ENCODE measurements at regions not wholly inside any gene's neighbourhood (a gene's known extent, or its start where the extent isn't known, plus 50 kb on each side); places are given as distances from the start of the nearest gene placed in this dataset.

DNA sequence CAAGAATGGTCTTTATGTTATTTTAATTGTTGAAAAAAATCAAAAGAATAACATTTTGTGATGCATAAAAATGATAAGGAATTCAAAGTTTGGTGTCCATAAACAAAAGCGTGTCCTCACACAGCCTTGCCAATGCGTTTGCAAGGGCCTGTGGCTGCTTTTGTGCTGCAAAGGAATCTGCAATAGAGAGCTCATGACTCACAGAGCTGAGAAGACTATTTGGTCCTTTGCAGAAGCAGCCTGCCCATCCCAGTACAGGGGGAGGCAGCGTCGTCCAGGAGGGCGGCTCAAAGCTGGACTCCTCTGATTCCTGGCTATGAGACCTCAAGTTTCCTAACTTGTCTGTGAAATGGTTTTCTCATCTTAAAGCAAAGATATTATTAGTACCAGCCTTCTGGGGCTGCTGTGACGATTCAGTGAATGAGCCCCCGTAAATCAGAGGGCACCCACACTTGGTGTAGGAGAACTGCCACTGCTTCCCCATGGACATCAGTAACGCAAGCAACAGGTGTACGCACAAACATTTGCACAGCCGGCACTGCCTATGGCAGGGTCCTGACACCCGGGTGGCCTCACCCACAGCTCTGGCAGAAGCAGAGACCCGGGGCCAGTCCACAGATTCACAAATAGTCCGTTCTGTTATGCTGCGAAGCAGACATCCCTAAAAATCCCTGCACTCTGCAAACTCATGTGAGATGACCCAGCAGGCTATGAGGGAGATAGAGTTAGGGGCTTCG is 70.6 kb upstream of the ASAP2 start:
- no peak for DNase-seq

DNA sequence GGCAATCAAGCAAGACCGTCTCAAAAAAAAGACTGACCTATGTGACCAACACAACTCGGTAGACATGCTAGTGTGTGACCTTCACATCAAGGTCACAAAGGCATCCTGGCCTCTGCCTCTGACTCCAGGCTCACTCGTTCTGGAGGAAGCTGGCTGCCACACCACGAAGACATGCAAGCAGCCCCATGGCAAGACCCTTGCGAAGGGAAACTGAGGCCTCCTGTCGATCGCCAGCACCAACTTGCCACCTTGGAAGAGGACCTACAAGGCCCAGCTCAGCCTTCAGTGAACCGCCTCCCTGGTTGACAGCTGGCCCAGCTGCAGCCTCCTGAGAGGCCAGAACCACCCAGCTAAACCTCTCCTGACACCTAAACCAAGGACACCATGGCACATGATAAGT is 79.3 kb upstream of the ASAP2 start:
- no peak for DNase-seq

DNA sequence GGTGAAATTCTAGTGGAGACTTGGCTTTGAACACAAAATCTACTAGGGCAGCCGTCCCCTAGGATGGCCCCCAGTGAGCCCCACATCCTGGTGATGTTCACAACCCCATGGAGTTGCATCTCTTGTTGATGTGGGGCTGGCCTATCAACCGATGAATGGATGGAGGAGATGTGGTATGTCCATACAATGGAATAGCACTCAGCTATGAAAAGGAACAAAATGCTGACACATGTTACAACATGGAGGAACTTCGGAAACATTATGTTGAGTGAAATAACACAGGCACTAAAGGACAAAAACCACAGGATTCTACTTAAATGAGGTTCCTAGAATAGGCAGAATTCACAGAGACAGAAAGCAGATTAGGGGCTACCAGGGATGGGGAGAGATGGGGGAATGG is 80.1 kb upstream of the ASAP2 start:
- no peak for DNase-seq

DNA sequence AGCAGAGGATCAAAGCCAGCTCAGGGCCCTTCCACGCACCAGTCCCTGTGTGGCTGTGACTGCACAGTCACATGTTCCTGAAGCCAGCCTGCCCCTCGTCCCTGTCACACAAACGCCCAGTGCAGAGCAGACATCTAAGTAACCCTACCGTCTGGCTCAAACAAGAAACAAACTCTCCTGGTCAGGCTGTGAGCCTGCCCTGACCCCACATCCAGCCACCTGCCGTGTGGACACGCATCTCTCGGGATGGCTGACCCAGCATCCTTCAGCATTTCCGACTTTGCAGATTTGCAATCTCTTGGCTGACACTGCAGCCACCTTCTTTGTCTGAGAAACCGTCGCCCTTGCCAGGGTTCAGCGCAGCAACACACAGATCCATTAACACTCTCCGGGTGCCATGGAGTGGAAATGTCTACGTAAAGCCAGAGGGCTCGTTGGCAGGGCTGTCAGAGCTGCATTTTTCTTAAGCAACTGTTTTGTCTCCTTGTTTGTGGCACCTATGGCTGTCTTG is 82.3 kb upstream of the ASAP2 start:
- no peak for DNase-seq

DNA sequence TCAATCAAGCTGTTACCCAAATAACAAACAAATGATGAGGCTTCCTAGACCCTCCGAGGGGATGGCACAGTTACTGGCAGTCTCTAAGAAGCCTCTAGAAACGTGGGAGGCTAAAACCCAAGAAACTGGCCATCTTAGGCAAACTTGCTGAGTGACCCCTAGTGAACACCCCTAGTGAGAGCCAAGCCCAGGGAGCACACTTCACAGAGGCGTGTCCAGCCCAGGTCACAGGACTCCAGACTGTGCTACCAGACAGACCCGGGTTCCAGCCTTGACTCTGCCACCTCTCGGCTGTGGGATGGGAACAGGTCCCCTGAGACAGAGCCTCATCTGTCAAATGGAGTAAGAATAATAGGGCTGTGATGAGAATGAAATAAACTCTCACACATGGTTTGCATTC is 83.5 kb upstream of the ASAP2 start:
- DNase-seq: no peak

DNA sequence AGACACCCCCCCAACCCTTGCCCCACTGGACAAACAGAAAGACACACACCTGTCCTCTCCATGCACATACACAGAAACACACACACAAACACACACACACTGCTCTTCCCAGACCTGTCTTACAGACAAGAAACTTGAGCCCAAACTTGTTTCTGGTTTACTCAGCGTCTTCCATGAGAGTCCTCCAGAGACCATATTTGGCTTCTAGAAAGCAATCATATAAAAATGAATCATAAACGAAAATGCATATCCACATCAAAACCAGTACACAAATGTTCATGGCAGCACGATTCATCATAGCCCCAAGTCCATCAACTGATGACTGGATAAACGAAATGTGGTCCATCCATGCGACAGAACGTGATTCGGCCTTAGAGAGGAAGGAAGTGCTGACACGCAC is 84.2 kb upstream of the ASAP2 start:
- DNase-seq: no peak

DNA sequence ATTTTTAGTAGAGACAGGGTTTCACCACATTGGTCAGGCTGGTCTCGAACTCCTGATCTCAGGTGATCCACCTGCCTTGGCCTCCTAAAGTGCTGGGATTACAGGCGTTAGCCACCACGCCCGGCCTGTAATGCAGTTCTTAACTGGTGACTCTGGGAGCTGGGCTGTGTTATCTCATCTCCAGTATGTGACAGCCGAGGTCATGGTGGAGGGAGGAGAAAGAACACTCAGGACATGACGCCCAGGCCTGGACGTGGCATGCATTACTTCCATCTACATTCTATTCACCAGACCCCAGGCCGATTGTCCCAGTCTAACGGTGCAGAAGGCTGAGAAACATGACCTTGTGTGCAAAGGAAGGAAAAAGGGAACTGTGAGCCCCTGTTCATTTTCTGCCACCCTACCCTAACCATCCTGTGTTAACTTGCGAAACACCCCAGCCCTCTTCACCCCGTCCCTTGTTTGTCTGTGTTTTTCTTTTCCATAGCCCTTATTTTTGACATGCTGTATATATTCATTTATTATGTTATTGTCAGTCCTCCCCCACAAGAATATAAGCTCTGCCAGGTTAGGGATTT is 88.1 kb upstream of the ASAP2 start:
- DNase-seq: no peak

DNA sequence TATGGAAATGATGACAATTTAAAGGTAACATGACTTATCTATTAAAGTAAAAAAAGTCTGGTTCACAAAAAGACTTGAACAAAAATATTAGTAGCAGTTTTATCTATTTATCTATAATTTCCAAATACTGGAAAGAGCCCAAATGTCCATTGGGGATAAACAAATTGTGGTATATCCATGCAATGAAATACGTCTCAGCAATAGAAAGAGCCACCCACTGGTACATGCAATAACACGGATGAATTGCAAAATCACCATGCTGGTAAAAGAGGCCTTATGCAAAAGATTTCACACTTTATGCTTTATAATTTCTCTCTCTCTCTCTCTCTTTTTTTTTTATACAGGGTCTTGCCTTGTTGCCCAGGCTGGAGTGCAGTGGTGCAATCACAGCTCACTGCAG is 91.4 kb upstream of the ASAP2 start:
- DNase-seq: no peak

DNA sequence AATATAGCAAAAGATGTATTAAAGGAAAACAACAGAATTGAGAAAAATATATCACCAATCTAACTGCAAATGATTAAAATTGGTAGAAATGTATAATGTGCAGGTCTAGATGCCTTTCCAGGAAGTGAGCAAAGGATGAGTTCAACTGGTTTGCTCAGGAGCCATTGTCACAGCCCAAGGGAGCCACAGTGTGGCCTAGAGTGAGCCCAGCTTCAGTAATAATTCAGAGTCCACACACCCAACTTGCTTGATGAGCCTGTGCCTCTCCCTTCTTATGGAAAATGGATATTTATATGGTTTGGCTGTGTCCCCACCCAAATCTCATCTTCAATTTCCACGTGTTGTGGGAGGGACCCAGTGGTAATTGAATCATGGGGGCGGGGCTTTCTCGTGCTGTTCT is 92.2 kb upstream of the ASAP2 start:
- no peak for DNase-seq

DNA sequence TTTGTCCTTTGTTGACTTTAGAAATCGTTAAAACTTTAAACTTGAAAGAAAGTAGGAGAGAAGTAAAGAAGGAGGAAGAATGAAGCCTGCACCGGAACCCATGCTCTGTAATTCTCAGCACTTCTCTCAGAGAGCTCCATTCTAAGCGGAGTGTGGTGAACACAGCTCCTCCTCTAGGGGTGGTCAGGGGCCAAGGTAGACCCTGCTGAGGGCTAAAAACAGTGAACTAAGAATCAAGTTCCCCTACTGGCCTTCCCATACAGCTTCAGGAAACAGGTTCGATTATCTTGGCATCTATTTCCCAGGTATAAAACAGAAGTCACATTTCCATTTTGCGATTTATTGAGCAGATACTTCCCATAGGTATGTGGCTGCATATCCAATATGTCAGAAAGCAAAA is 92.7 kb upstream of the ASAP2 start:
- DNase-seq: no peak

DNA sequence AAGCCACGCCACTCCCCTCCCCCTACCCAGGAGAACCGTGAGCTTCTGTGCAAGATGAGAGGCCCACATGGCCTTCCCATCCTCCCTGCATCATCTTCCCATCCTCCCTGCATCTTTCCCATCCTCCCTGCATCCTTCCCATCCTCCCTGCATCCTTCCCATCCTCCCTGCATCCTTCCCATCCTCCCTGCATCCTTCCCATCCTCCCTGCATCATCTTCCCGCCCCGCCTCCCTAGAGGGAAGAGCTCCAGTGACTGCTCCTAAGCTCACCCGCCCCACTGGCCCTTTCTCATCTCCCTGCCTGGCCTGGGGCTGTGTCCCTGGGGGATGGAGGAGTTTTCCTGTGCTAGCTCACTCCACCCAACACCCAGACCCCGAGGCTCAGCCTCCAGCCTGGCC is 93.3 kb upstream of the ASAP2 start:
- no peak for DNase-seq

DNA sequence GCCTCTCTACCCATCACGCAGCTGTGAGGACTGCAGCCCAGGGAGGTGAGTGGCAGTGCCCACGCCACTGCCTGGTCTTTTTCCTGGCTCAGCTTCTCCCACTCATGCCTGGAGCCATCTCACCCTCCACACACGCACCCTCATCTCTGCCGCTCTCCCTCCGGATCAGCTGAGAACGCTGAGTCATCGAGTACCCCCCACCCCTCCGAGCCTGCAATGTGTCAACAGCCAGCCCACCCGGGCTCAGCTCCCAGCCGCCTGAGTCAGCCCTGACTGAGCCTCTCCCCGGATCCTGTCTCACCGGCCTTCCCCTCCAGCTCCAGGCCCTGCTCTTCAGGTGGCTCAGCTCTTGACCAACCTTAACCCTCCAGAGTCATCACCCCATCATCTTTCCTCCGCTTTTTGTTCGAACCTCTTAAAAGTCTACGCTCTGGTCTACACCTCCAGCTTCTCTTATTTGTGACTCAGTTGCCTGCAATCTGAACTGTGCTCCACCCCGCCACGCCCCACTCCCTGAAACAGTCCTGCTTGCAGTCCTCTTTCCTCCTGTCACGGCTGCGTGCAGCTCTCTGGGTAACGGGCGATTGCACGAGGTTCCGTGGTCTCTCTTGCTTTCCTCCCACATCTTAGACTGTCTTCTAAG is 94.4 kb upstream of the ASAP2 start:
- peak; percentile 47 for DNase-seq

DNA sequence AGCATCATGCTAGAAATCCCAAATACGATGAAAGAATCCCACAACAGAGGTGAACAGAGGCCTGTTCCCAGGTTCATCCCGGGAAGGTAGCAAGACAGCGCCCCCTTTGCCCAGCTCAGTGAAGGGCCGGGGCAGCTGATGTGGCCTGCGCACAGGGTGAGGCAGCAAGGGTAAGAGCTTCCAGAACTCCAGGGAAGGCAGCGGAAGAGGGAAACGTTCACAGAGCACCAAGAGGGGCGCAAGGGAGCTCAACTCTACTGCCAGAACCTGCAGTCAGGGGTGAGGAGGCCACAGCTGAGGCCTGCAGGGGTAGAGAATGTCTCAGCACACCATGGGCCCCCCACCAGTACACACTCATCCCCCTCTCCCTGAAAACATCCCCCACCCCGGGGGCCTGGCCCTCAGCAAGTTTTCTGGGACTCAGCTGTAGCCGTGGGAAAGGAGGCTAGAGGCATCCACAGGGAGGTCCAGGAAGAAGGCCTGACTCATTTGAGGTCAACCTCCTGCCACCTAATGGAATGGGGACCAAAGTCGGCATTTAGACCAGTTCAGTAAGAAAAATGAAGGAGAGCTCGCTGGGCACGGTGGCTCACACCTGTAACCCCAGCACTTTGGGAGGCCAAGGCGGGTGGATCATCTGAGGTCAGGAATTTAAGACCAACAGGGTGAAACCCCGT is 95.6 kb upstream of the ASAP2 start:
- no peak for DNase-seq

DNA sequence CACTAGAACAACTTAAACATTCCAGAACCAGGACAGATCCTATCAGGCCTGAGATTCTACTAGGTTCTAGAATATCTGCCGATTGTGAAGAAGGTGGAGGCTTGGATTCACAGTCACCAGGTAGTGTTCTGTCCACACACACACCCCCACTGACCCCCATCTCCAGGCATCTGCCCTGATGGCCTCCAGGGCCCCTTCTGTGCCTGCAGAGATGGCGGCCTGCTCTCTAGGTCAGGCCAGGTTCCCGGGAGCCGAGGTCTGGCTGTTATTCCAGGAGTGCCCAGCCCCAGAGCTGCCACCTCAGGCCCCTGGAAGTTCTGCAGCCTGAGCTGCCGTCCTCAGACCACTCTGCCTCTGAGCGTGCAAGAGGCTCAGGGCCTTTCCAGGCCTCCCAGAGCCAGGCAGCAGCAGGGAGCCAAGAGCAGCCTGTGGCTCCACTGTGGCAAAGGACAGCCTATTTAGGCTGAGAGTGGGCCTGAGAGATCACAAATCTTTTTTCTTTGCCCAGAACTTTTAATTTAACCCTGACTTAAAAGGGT is 96.2 kb upstream of the ASAP2 start:
- DNase-seq: no peak

DNA sequence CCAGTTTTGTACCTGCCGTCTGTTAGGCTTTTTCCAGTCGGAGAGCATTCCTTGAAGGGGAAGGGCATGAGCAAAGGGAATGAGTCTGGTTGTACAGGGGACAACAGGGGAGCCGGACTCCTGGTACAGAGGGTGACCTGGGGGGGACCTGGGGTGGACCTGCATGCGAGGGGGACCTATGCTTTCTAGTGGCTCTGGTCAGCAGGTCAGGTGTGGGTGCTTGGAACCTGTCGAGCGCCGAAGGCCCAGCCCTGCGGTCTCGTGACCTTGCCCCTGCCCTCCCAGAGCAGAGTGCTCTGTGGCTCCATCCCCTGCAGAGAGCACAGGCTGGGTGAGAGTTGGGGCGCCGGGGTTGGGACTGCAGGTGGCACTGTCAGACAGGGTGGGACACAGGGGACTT is 96.7 kb upstream of the ASAP2 start:
- no peak for DNase-seq

DNA sequence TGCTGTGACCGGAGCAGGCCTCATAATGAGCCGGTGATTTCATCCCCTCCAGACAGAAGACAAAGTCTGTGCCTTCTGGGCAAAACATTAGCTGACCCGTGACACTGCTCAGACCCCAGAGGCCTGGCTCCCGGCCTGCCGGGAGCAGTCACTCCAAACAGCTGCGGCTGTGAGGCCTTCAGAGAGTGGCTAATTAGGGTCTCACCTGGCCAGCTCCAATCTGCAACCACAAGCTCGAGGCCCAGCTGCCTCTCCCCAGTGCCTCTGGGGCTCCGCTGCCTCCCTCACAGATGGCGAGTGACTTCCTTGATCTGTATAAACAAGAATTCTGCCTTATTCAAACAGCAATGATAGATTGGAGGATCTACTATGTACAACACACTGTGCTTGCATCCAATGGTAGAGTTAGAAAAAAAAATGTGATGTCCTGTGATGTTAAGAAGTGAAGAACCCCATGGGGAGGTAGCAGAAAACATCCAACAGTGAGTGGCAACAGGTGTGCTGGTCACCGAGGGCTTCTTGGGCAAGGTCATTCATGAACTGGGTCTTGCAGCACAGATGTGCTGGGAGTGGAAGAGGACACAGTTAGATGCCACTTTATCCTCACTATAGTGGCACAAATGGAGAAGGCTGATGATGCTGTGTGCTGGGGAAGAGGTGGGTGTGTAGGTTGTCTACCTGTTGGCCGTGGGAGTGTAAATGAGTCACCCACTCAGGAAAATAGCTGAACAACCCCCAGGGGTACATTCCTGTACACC is 98.2 kb upstream of the ASAP2 start:
- DNase-seq: no peak

DNA sequence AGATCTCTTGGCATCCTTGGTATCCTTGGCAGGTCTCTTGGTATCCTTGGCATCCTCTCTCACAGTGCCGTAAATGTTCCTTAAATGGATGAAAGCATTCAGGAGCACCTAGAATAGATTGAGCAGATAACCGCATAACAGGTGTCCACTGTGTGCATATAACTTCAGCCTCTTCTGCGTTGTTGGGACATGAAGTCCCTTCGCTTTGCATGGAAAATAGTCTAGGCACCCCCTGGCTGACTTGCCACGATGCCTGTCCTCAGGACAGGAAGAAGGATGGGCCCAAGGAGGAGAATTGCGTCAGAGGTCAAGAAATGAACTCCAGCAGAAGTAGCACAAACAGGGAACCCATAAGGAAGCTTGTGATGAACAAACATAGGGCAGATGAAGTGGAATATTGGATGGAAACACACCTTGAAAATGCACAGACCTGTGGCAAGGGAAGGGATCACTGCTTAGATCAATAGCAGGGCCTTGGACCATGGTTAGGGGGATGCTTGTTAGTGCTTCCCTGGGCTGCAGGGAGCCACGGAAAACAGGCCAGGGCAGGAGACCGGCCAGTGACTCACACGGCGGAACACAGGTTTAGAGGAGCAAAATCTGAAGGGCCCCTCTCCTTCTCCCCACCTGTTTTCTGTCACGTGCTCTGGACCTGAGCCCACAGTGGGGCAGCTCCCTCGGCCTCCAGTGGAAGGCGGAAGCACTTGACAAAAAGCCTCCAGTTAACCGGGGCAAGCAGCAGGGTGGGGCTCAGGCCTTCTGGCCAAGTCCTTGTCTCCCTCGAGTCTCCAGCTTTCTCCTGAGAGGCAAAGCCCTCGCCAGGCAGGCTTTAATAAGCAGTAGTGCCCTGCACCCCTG is 99.2 kb upstream of the ASAP2 start:
- DNase-seq: no peak

DNA sequence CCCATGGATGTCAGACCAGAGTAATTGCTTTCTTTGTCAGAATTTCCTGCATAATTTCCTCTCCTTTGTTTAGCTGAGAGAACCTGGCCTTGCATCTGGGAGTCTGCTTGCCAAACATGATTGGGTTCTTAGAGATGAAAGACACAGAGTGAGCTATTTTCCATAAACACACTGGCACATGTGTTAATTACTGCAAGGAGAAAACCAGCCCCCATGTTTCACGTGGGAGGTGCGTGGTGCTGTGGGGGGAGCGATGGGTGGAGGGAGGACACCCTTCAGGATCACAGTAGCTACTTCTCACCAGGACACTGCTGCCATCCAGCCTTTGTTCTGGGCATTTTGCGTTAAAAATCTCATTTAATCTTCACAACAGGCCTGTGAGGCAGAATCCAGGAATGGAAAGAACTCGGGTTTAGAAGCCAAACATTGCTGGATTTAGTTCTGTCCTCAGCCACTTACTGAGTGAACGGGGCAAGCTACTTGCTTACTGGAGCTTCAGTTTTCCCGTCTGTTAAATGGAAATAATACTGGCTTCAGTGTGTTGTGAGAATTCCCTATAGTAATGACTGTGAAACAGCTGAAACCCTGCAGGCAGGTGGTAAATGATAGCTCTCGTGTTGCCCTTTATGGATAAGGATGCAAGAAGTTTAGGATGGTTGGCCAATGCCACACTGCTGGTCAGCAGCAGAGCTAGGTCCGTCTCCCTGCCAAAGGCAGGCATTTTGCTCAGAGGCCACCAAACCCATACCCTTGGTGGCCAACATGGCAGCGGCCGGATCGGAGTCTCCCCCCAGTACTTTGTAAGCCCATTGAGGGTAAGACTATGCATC is 100.1 kb upstream of the ASAP2 start:
- no peak for DNase-seq

DNA sequence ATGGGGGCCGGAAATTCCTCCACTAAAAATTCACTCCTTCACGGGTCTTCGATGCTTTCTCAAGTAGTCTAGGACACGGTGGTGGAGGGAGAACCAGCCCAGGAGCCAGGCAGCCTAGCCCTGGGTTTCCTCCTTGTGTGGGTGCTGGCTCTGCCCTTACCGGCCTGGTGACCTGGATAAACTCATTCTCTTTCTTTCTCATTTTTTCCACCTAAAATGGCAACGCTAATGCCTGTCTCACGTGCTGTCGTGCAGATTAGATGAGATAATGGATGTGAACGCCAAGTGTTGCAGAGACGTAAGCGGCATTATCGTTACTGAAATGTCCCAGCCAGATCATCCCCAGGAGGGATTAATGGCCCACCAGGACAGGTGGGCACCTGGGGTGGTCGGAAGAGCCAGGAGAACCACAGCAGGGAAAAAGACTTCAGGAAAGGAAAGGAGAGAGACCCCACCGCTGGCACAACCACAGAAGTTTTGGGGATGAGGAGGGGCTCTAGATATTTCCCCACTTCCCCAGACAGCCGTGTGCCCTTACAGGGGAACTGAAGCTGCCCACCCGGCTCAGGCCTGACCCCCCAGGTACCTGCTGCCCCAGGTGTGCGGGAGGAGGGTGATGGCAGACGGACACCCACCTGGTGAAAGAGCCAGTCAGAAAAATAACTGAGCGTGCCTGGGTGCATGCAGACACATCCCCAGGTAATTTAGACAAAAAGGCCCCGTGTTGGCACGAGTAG is 100.8 kb upstream of the ASAP2 start:
- no peak for DNase-seq

DNA sequence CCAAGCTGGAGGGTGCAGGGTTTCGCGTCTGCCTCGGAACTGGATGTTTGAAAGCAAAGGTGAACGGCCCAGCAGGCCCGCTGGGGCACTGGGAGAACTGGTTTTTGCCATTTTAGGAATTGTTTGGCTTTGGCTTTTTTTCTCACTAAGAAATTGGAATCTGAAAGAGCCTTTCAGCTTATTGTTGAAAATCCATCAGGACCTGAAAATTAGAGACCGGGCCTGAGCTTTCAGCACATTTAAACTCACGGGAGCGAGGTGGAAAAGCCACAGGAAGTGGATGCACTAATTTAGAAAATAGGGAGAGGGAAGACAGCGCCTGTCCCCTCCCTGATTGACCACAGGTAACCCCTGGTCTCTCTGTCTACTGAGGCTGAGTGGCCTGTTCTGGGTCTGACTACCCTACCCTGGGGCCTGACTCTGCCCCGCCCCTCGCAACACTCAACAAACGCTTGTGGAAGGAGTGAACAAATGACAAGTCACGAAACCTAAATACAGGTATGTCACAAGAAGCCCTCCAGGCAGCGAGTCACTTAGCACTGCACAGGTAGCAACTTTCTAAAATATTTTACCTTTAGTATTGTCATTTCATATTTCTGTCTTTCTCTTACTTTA is 100.3 kb upstream of the MBOAT2 start:
- no peak for DNase-seq

All from GOT3 (cell line).